ENCODE measurements at regions not wholly inside any gene's neighbourhood (a gene's known extent, or its start where the extent isn't known, plus 50 kb on each side); places are given as distances from the start of the nearest gene placed in this dataset.
"Not testable (repeated sequence)": the region's sequence is repeated elsewhere in the genome, so short reads cannot be mapped to it uniquely, and the experiment has no call there.

GRCh38 chr7:150111373-150112139 lies 211.6 kb upstream of the LRRC61 start:
- not testable (repeated sequence) for TF ChIP-seq CTCF (conservative IDR thresholded peaks at IDR 0.05); ZFX (IDR thresholded peaks at IDR 0.05)
